HCT116 (cell line): ENCODE measurements at regions not wholly inside any gene's neighbourhood (a gene's known extent, or its start where the extent isn't known, plus 50 kb on each side); places are given as distances from the start of the nearest gene placed in this dataset.
"Not testable (repeated sequence)": the region's sequence is repeated elsewhere in the genome, so short reads cannot be mapped to it uniquely, and the experiment has no call there.

Source experiments
- ATAC-seq: fragments of 200-7000 bp; cut with Tn5 transposase; 2 replicates; pipeline ENCODE4 v1.9.1; 2020; ENCODE audit warnings: mild to moderate bottlenecking, moderate library complexity
- BruUV-seq: library from RNA; stranded (reverse); fragments of 400-500 nt; replicated peaks from 2 replicates; lab custom pipeline; 2021; lab: Mats Ljungman, UMichigan
- CTCF ChIA-PET: fragments of 300-600 bp; sonication (Branson Sonifier 250); formaldehyde crosslinking; loops from one replicate; lab custom pipeline; 2021; ENCODE audit warnings: antibody characterized with exemption; lab: Charles Lee
- POLR2A ChIA-PET: fragments of 300-600, 350-600 bp; sonication (Branson Sonifier 250); formaldehyde crosslinking; loops from one replicate; lab custom pipeline; 2021; ENCODE audit warnings: antibody characterized with exemption; lab: Charles Lee
- RAD21 ChIA-PET, 2 experiments: fragments of 300-600 bp; sonication (Branson Sonifier 250); formaldehyde crosslinking; loops; one replicate each; lab custom pipeline; 2023; ENCODE audit warnings: low total read pairs in 2 of 2; ENCODE audit not compliant: uncharacterized antibody in 2 of 2, unreplicated experiment in 2 of 2, low non-redundant PET in 1 of 2; lab: Charles Lee
- DNase-seq: peaks from one replicate; pipeline ENCODE4 v3.0.0-alpha.2; 2010; ENCODE audit warnings: low read depth, low spot score
- H2AFZ ChIP-seq: fragments of 200-600 bp; shearing (Covaris generic), sonication (generic); 2 replicates; pipeline ENCODE4 v1.6.1; 2017; ENCODE audit warnings: low read depth, mixed run types, mixed read lengths, antibody characterized with exemption, low read length; ENCODE audit not compliant: poor library complexity, severe bottlenecking
- H3K27ac ChIP-seq: 2 replicates; pipeline ENCODE4 v1.5.1; 2012; ENCODE audit warnings: low read depth, low read length
- H3K27me3 ChIP-seq: fragments of 200-600 bp; sonication (generic); 2 replicates; pipeline ENCODE4 v1.6.1; 2016; ENCODE audit warnings: mixed run types, low read length, mixed read lengths; ENCODE audit not compliant: insufficient read depth
- H3K36me3 ChIP-seq, 2 experiments: fragments of 200-500 bp in 1 of 2; fragments of 200-600 bp in 1 of 2; sonication (Bioruptor generic) in 1 of 2; sonication (generic) in 1 of 2; 2 replicates each; pipeline versions ENCODE4 v1.5.1 to v1.6.1; 2014 to 2016; ENCODE audit warnings: low read length in 2 of 2, inconsistent platforms in 1 of 2, mixed read lengths in 1 of 2, mixed run types in 1 of 2; ENCODE audit not compliant: insufficient read depth in 2 of 2, control insufficient read depth in 1 of 2
- H3K4me1 ChIP-seq, 2 experiments: fragments of 200-600 bp in 1 of 2; sonication (generic) in 1 of 2; 2 replicates each; pipeline versions ENCODE4 v1.5.1 to v1.6.1; 2012 to 2017; ENCODE audit warnings: low read length in 2 of 2, inconsistent platforms in 1 of 2, mild to moderate bottlenecking in 1 of 2, mixed read lengths in 1 of 2, mixed run types in 1 of 2, moderate library complexity in 1 of 2; ENCODE audit not compliant: insufficient read depth in 2 of 2, control insufficient read depth in 1 of 2
- H3K4me2 ChIP-seq: fragments of 200-600 bp; sonication (generic); 2 replicates; pipeline ENCODE4 v1.6.1; 2017; ENCODE audit warnings: mixed run types, low read length, mixed read lengths
- H3K4me3 ChIP-seq, 2 experiments: fragments of 200-600 bp in 1 of 2; sonication (generic) in 1 of 2; replicated peaks in 1 of 2; 2 replicates each; pipeline ENCODE4 v1.5.1; 2011 to 2016; ENCODE audit warnings: low read length in 2 of 2, control low read depth in 1 of 2, low read depth in 1 of 2, mild to moderate bottlenecking in 1 of 2, mixed read lengths in 1 of 2, mixed run types in 1 of 2
- H3K79me2 ChIP-seq: fragments of 200-600 bp; sonication (generic); 2 replicates; pipeline ENCODE4 v1.6.1; 2017; ENCODE audit warnings: mild to moderate bottlenecking, mixed run types, low read length, moderate library complexity, mixed read lengths; ENCODE audit not compliant: insufficient read depth
- H3K9ac ChIP-seq: fragments of 200-600 bp; sonication (generic); 2 replicates; pipeline ENCODE4 v1.6.1; 2016; ENCODE audit warnings: low read length, mixed read lengths
- H3K9me2 ChIP-seq: fragments of 200-600 bp; sonication (generic), shearing (Covaris generic); 2 replicates; pipeline ENCODE4 v1.6.1; 2017; ENCODE audit warnings: mixed run types, mild to moderate bottlenecking, moderate library complexity; ENCODE audit not compliant: insufficient read depth
- H3K9me3 ChIP-seq, 2 experiments: fragments of 200-500 bp in 1 of 2; fragments of 200-600 bp in 1 of 2; sonication (Bioruptor generic) in 1 of 2; sonication (generic) in 1 of 2; 2 replicates each; pipeline ENCODE4 v1.6.1; 2014 to 2017; ENCODE audit warnings: low read length in 2 of 2, mixed read lengths in 2 of 2, inconsistent platforms in 1 of 2, low read depth in 1 of 2, mild to moderate bottlenecking in 1 of 2, mixed run types in 1 of 2, moderate library complexity in 1 of 2; ENCODE audit not compliant: control insufficient read depth in 1 of 2, insufficient read depth in 1 of 2
- H4K20me1 ChIP-seq: fragments of 200-600 bp; sonication (generic), shearing (Covaris generic); 2 replicates; pipeline ENCODE4 v1.6.1; 2017; ENCODE audit warnings: mixed run types, mild to moderate bottlenecking, moderate library complexity; ENCODE audit not compliant: insufficient read depth
- JUND ChIP-seq: IDR thresholded peaks from 2 replicates; pipeline ENCODE4 v1.6.1; 2012
- POLR2A ChIP-seq: IDR thresholded peaks from 2 replicates; pipeline ENCODE4 v1.7.0; 2011; ENCODE audit warnings: borderline replicate concordance; ENCODE audit not compliant: insufficient read depth, insufficient read length; ENCODE audit errors: extremely low read depth
- REST ChIP-seq: IDR thresholded peaks from 2 replicates; pipeline ENCODE4 v1.6.1; 2012; ENCODE audit warnings: low read depth
- intact Hi-C: fragments of 100-400 bp; cut with micrococcal nuclease; formaldehyde crosslinking; loops from 2 replicates; pipeline ENCODE4 v1.10.0; 2022

GRCh38 chr1:96597218-96597617, 124.4 kb upstream of the PTBP2 start (continued):
- TF ChIP-seq REST = no peak
- TF ChIP-seq POLR2A = no peak
- TF ChIP-seq, all 23 proteins: peak for 0

- no peak for DNase-seq
- CTCF ChIA-PET = no interaction called here
Observed at GRCh38 chr1:96598416-96599168, 123.0 kb upstream of the PTBP2 start.

GRCh38 chr1:96604620-96605019, 117.0 kb upstream of the PTBP2 start:
- H3K9ac ChIP-seq, H4K20me1 ChIP-seq, H3K9me2 ChIP-seq, DNase-seq, H3K79me2 ChIP-seq, BruUV-seq, H3K9me3 ChIP-seq, H3K27ac ChIP-seq, H3K27me3 ChIP-seq, ATAC-seq, H3K4me3 ChIP-seq, CTCF ChIA-PET, RAD21 ChIA-PET, H3K36me3 ChIP-seq, H3K4me2 ChIP-seq, POLR2A ChIA-PET, intact Hi-C loops, H2AFZ ChIP-seq, H3K4me1 ChIP-seq: not testable (repeated sequence)

More at GRCh38 chr1:96598416-96599168, 123.0 kb upstream of the PTBP2 start:
- intact Hi-C loops = no loop called here
- no peaks in the 10 kb centered on the region for H3K79me2 ChIP-seq
- H4K20me1 ChIP-seq = no peaks in the 10 kb centered on the region
- no peak overlapping the region for H3K27ac ChIP-seq
- no peaks in the 10 kb centered on the region for H3K4me1 ChIP-seq
- BruUV-seq = no TSS peak
- no peaks in the 10 kb centered on the region for H3K9me3 ChIP-seq
- no peak for ATAC-seq
- H3K9me2 ChIP-seq = no peaks in the 10 kb centered on the region
- no peaks in the 10 kb centered on the region for H3K36me3 ChIP-seq
- H3K4me3 ChIP-seq = no peak overlapping the region
- no peak overlapping the region for H3K4me2 ChIP-seq
- H2AFZ ChIP-seq = no peak overlapping the region
- no peaks in the 10 kb centered on the region for H3K27me3 ChIP-seq
- POLR2A ChIA-PET = no interaction called here
- RAD21 ChIA-PET = no interaction called here
- TF ChIP-seq JUND = no peak
- H3K9ac ChIP-seq = no peak overlapping the region

GRCh38 chr1:96617375-96617774, 104.2 kb upstream of the PTBP2 start:
- not testable (repeated sequence) for BruUV-seq

More at GRCh38 chr1:96617375-96617774, 104.2 kb upstream of the PTBP2 start:
- H3K36me3 ChIP-seq, intact Hi-C loops, H3K4me2 ChIP-seq, CTCF ChIA-PET, H3K27me3 ChIP-seq, POLR2A ChIA-PET, H4K20me1 ChIP-seq, H3K9me3 ChIP-seq, RAD21 ChIA-PET, H3K79me2 ChIP-seq, H3K9me2 ChIP-seq, H3K27ac ChIP-seq, DNase-seq, H3K4me1 ChIP-seq, H3K4me3 ChIP-seq, ATAC-seq, H3K9ac ChIP-seq, H2AFZ ChIP-seq: not testable (repeated sequence)
